ENCODE measurements at regions not wholly inside any gene's neighbourhood (a gene's known extent, or its start where the extent isn't known, plus 50 kb on each side); places are given as distances from the start of the nearest gene placed in this dataset.

- DNase-seq (ENCODE audit: low spot score) (no peak), FAIRE-seq (no peak)
Measured at GRCh38 chr16:85321509-85322271, 209.4 kb upstream of the CIBAR2 start.

DNA sequence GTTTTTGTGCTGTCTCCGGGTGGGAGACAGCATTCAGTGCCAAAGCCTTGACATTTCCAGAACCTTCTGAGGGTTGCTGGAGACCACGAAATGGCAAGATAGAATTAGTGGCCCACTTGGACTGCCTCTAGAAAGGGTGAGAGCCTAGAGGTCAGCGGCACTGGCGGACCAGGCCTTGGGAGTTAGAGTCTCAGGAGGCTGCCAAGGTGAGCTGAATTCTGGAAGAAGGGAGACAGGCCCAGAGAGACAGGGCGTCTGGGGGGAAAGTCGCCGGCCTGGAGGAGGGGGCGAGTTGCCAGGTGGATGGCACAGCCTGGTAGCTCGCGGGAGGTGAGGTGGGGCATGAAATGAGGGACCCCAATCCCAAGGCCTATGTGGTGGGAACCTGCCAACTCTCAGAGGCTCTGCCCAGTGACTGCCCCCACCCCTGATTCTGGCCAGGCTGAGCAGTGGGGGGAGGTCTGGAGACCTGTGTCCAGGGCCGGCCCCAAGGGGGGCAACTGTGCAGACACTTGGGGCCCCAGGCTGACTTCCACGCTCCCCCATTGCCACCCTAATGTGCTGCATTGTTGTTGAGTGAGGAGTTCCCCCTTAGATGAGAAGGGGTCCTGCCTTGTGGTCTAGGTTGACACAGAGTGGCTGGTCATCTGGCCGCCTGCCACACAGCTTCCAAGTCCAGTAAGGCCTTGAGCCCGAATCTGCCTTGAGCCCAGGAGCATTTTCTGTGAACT, 211.1 kb upstream of the CIBAR2 start:
- DNase-seq (ENCODE audit: low spot score) (no peak), FAIRE-seq (no peak)

GRCh38 chr16:85323961-85324253, 211.6 kb upstream of the CIBAR2 start:
- no peak for FAIRE-seq
- DNase-seq (ENCODE audit: low spot score): no peak

DNA sequence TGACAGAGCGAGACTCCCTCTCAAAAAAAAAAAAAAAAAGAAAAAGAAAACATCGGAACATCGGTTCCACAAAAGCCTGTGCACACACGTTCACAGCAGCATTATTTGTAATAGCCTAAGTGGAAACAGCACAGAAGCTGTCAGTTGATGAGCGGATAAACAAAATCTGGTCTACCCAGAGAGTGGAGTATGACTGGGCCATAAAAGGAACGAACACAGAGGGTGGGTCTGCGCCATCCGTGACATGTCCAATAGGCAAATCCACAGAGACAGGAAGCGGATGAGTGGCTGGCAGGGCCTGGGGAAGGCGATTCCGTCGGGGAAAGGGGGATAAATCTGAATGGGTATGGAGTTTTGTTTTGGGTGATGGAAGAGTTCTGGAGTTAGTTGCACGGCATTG, 212.2 kb upstream of the CIBAR2 start:
- DNase-seq (ENCODE audit: low spot score) (no peak), FAIRE-seq (no peak)

DNA sequence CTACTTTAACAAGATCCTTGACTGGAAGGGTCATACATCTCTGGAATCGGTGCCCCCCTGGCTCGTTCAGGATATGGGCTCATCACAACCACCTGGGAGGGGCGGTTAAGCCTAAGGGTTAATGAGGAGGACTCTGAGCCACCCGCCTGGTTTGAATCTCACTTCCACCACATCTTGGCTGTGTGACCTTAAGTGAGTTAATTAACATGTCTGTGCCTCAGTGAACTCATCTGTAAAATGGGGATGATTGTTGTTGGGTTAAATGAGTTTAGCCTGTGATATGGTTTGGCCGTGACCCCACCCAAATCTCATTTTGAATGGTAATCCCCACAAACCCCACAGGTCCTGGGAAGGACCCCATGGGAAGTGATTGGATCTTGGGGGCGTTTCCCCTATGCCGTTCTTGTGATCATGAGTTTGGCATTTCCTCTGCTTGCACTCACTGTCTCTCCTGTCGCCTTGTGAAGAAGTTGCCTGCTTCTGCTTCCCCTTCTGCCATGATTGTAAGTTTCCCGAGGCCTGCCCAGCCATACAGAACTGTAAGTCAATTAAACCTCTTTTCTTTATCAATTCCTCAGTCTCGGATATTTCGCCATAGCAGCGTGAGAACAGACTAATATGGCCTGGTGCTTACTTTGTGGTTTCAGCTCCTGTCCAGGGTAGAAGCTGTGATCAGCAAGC, 214.0 kb upstream of the CIBAR2 start:
- FAIRE-seq (no peak), DNase-seq (ENCODE audit: low spot score) (no peak)

- no peak for FAIRE-seq
- DNase-seq (ENCODE audit: low spot score): no peak
Measured at GRCh38 chr16:85326794-85327181, 214.5 kb upstream of the CIBAR2 start.

- no peak for FAIRE-seq
- no peak for DNase-seq (ENCODE audit: low spot score)
Measured at GRCh38 chr16:85327731-85328675, 215.7 kb upstream of the CIBAR2 start.

DNA sequence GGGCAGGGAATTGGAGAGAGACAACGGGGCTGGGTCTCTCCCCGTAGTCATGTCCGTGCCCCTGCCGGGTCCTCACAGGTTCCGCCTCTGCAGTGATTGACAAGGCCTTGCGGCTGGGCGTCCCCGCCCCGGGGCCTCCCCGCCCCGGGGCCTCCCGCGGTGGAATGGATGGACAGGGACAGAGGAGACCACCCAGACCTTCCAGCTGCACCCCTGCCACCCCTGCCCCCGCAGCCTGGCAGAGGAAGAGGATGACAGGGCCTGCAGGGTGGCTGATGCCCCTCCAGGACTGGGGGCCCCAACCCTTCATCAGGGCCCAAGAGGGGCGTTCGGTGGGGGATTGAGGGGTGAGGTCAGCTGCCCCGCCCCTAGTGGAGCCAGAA, 216.4 kb upstream of the CIBAR2 start:
- DNase-seq (ENCODE audit: low spot score) (no peak), FAIRE-seq (no peak)

DNA sequence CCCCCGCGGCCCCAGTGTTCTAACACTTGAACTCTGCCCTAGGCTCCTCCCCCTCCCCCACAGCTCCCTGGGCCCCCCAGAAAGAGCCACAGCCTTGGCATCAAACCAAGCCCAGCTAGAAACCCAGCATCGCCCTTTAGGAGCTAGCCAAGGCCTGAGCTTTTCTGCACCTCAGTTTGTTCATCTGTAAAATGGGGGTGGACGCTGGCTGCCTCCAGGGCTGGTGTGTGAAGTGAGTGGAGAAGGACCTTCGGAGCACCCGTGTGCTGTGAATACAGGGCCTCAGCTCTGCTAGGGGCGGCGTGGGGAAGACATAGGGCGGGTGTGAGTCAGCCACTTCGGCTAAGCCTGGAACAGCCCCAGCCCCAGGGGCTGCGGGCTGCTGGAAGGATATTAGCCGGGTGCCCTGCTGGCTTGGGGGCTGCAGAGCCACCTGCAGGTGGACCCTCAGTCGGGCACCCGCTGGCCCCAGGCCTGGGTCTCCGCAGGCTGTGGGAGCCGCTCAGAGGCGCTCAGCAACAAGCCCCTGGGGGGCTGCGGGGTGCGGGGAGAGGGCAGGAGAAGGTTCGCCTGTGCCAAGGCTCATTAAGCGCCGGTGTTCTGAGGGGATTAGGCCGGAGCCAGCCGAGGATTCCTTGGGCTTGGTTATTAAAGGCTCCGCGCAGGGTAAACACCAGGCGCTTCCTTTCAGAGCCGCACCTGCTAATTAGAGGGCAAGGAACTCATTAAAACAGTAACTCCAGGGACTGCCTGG, 217.0 kb upstream of the CIBAR2 start:
- FAIRE-seq: no peak

DNA sequence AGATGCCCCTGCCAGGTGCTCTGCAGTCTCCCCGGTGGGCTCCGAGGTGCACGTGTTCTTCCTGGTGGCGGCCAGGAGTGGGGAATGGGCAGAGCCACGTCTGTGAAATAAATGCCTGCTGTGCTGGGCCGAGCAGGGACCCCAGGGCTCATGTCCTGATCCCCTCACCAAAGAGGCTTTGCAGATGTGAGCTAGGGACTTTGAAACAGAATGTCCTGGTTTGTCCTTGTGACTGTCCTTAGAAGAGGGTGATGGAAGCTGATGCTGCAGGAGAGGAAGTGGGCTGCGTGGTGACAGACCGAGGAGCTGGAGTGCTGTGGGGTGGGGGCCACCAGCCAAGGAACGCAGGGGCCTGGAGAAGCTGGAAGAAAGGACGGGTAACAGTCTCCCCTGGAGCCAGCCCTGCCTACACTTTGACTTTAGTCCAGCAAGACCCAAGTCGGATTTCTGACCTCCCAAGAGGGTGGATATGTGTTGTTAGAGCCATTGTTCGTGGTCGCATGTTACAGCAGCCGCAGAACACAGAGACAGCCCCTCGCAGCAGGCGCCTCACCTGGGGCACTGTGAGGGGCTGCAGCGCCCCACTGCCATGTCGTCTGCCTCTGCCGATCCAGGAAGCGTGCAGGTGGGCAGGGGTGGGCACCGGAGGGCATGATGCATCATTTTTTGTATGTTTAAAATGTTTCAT, 217.9 kb upstream of the CIBAR2 start:
- DNase-seq (ENCODE audit: low spot score) (no peak), FAIRE-seq (no peak)

More for the DNA sequence above, 217.0 kb upstream of the CIBAR2 start:
- DNase-seq (ENCODE audit: low spot score): no peak

DNA sequence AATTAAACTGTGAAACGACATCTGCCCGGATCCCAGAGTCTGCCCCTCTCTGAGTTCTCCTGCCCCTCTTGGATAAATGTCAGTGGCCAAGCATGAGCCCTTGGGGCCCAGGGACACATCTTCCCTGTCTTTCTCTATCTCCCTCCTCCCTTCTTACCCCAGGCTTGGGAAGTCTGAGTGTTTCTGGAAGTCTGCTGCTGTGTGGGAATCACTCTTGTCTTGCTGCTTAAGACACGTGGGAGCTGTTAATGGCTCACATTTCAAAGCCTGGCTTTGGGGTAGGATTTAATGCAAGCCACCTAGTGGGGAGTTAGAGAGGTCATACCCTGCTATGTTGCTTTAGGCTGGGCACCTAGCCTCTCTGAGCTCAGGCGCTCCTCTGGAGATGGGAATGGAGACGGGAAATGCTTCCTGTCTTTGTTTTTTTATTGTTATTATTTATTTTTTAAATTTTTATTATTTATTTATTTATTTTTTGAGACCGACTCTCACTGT, 218.5 kb upstream of the CIBAR2 start:
- FAIRE-seq (no peak), DNase-seq (ENCODE audit: low spot score) (peak; percentile 45)

GRCh38 chr16:85331688-85332087, 219.4 kb upstream of the CIBAR2 start:
- no peak for FAIRE-seq

DNA sequence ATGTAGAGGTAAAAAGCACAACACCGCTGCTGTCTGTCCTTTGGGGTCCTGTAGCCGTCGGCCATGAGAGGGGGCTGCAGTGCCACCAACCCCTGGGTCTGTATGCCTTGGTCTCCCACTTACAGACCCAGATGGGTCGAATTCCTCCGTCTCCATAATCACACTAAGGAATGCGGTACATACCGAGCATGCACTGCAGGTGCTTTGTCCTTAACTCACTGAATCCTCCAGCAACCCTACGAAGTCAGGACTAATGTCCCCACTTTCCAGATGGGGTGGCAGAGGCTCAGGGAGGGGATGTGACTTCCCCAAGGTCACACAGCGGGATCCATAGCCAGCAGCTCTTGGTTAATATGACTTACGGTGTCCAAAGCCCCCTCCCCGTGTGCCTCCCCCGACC, 219.9 kb upstream of the CIBAR2 start:
- DNase-seq (ENCODE audit: low spot score) (no peak), FAIRE-seq (no peak)

More at GRCh38 chr16:85331688-85332087, 219.4 kb upstream of the CIBAR2 start:
- no peak for DNase-seq (ENCODE audit: low spot score)

- DNase-seq (ENCODE audit: low spot score): no peak
- FAIRE-seq: no peak
Measured at GRCh38 chr16:85333337-85333736, 221.1 kb upstream of the CIBAR2 start.

GRCh38 chr16:85333744-85334640, 221.7 kb upstream of the CIBAR2 start:
- DNase-seq (ENCODE audit: low spot score) (no peak), FAIRE-seq (no peak)

GRCh38 chr16:85334718-85335583, 222.7 kb upstream of the CIBAR2 start:
- DNase-seq (ENCODE audit: low spot score) (no peak), FAIRE-seq (no peak)

DNA sequence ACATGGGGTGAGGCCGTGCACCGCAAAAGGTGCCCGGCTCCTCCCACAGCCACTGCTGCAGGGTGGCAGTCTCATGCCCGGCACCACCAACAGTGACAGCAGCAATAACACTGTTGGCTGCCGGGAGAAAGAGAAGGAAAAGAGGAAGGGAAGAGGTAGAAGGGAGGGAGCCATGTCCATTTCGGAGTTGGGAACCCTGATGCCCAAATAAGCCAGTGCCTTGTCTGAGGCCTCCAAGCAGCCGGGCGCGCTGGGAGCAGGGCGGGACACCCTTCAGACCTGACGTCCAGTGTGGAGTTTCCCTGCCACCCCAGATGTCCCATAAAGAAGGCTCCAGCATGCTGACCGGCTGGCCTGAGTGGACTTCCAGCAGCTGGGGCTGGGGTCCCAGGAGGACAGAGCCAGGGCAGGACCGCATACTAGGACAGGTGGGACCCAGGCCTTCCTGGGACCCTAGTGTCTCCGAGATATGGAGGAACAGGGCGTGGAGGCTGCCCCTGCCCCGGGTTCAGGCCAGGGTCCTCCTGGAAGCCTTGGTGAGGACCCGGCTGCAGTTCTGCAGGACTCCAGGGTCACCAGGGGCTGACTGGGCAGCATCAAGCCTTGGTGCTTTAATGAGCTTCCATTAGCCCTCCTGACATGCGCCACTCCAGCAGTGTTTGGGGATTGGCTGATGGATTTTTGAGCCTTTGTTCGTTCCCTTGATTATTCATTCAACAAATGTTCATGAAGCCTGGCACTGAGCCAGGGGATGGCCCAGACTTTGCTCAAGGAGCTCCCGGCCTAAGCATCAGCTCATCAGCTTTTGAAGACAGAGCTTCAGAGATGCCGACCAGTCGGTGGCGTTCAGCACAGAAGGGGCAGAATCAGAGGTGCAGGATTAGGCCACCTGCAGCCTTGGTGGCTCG, 223.6 kb upstream of the CIBAR2 start:
- FAIRE-seq (no peak), DNase-seq (ENCODE audit: low spot score) (no peak)

Data from RCC 7860 (cell line).